Mesothelial cell of epicardium (in vitro differentiated cells): ENCODE measurements at regions not wholly inside any gene's neighbourhood (a gene's known extent, or its start where the extent isn't known, plus 50 kb on each side); places are given as distances from the start of the nearest gene placed in this dataset.

ENCODE experiments used
- DNase-seq, 2 experiments: peaks; one replicate each; pipeline ENCODE4 v3.0.0; 2021; ENCODE audit warnings: low spot score in 2 of 2; ENCODE audit not compliant: unreplicated experiment in 2 of 2
- H3K27ac Mint-ChIP-seq: 2 replicates; pipeline ENCODE4 v1.8.0; 2021; ENCODE audit warnings: mixed read lengths
- H3K27me3 Mint-ChIP-seq: 2 replicates; pipeline ENCODE4 v1.8.0; 2021; ENCODE audit warnings: low read depth, mixed read lengths
- H3K36me3 Mint-ChIP-seq: 2 replicates; pipeline ENCODE4 v1.8.0; 2021; ENCODE audit warnings: mixed read lengths
- H3K4me1 Mint-ChIP-seq: 2 replicates; pipeline ENCODE4 v1.8.0; 2021; ENCODE audit warnings: mixed read lengths
- H3K4me3 Mint-ChIP-seq: 2 replicates; pipeline ENCODE4 v1.8.0; 2021; ENCODE audit warnings: mild to moderate bottlenecking, moderate library complexity, mixed read lengths
- H3K9me3 Mint-ChIP-seq: 2 replicates; pipeline ENCODE4 v1.8.0; 2021; ENCODE audit warnings: mixed read lengths
- CTCF ChIP-seq: fragments of 200-600 bp; sonication (generic); IDR thresholded peaks from one replicate; pipeline ENCODE4 v1.5.0; 2021; ENCODE audit warnings: antibody characterized with exemption; ENCODE audit not compliant: unreplicated experiment

- H3K27ac Mint-ChIP-seq: no peak overlapping the region
- H3K36me3 Mint-ChIP-seq: no peaks in the 10 kb centered on the region
- no peak for DNase-seq
- TF ChIP-seq CTCF: no peak
- no peaks in the 10 kb centered on the region for H3K27me3 Mint-ChIP-seq
- peaks cover 13% of the 10 kb centered on the region for H3K9me3 Mint-ChIP-seq
- no peaks in the 10 kb centered on the region for H3K4me1 Mint-ChIP-seq
- no peak overlapping the region for H3K4me3 Mint-ChIP-seq
These were observed 77.5 kb downstream of the DNTTIP2 start for GRCh38 chr1:93801471-93801870.

GRCh38 chr1:93800856-93801255 lies 78.2 kb downstream of the DNTTIP2 start:
- Mint-ChIP-seq H3K27me3 (no peaks in the 10 kb centered on the region), H3K27ac (no peak overlapping the region), H3K4me3 (no peak overlapping the region), H3K9me3 (peaks cover 9% of the 10 kb centered on the region), H3K4me1 (no peaks in the 10 kb centered on the region), H3K36me3 (no peaks in the 10 kb centered on the region)
- no peak for DNase-seq
- no peak for TF ChIP-seq CTCF

- Mint-ChIP-seq H3K4me3 (no peak overlapping the region), H3K9me3 (peaks cover 5% of the 10 kb centered on the region), H3K36me3 (no peaks in the 10 kb centered on the region), H3K27me3 (no peaks in the 10 kb centered on the region), H3K27ac (no peak overlapping the region), H3K4me1 (no peaks in the 10 kb centered on the region)
- DNase-seq: no peak
- TF ChIP-seq CTCF: no peak
These were observed 80.7 kb downstream of the DNTTIP2 start for GRCh38 chr1:93798291-93798690.

GRCh38 chr1:93784538-93784937 lies 94.5 kb downstream of the DNTTIP2 start:
- Mint-ChIP-seq H3K4me3 (no peak overlapping the region), H3K27ac (no peak overlapping the region), H3K36me3 (no peaks in the 10 kb centered on the region), H3K4me1 (peaks cover 8% of the 10 kb centered on the region), H3K27me3 (no peaks in the 10 kb centered on the region), H3K9me3 (peaks cover 27% of the 10 kb centered on the region)
- TF ChIP-seq CTCF: no peak
- no peak for DNase-seq

GRCh38 chr1:93783876-93784275 lies 95.1 kb downstream of the DNTTIP2 start:
- Mint-ChIP-seq H3K27me3 (no peaks in the 10 kb centered on the region), H3K27ac (no peak overlapping the region), H3K9me3 (peaks cover 25% of the 10 kb centered on the region), H3K4me1 (peaks cover 8% of the 10 kb centered on the region), H3K4me3 (no peak overlapping the region), H3K36me3 (no peaks in the 10 kb centered on the region)
- DNase-seq: no peak
- no peak for TF ChIP-seq CTCF

GRCh38 chr1:93779540-93780165 lies 98.0 kb upstream of the BCAR3 start:
- no peak for TF ChIP-seq CTCF
- peaks cover 8% of the 10 kb centered on the region for H3K4me1 Mint-ChIP-seq
- H3K27me3 Mint-ChIP-seq: no peaks in the 10 kb centered on the region
- H3K9me3 Mint-ChIP-seq: peaks cover 10% of the 10 kb centered on the region
- H3K4me3 Mint-ChIP-seq: no peak overlapping the region
- H3K36me3 Mint-ChIP-seq: no peaks in the 10 kb centered on the region
- H3K27ac Mint-ChIP-seq: no peak overlapping the region
- DNase-seq: no peak
